HK-2 (cell line): ENCODE measurements at regions not wholly inside any gene's neighbourhood (a gene's known extent, or its start where the extent isn't known, plus 50 kb on each side); places are given as distances from the start of the nearest gene placed in this dataset.

Source experiments
- DNase-seq: peaks from one replicate; pipeline ENCODE4 v3.0.0-alpha.2; 2018; ENCODE audit not compliant: unreplicated experiment

GRCh38 chr3:124402791-124403190 lies 327.5 kb upstream of the UMPS start:
- DNase-seq = no peak

- no peak for DNase-seq
These were observed 325.6 kb upstream of the UMPS start for GRCh38 chr3:124404621-124405020.

- no peak for DNase-seq
These were observed 323.0 kb upstream of the UMPS start for GRCh38 chr3:124407260-124407659.

GRCh38 chr3:124409650-124410275 lies 320.5 kb upstream of the UMPS start:
- DNase-seq = peak; percentile 59

DNA sequence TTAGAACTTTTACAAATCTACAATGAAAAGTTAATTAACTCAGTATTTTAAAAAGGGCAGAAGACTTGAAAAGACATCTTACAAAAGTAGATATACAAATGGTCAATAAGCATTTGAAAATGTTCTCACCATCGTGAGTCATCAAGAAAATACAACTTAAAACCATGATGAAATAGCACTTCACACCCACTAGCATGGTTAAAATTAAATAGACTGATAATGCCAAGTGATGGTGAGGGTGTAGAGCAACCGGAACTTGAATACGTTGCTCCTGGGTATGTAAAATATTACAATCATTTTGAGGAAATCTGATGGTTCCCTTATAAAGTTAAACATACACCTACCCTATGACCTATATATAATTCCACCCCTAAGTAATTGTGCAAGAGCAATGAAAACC lies 319.8 kb upstream of the UMPS start:
- no peak for DNase-seq

DNA sequence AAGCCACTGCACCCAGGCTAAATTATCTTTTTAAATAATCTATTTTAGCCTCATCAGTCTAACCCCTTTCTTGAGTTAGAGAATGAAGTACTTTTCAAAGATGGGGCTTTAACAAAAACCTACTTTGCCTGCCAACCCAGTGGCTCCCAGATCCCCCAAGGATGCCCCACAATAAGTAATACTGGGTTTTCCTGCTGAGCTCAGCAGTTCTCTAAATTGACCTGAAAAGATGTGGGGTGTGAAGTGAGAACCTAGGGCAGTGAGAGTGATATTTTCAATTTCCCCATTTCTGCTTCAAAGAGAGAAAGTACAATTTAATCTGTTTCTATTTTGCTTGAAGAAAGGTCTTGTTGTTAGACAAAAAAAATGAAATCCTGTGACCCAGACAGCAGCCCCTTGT lies 318.5 kb upstream of the UMPS start:
- no peak for DNase-seq

- DNase-seq = no peak
These were observed 317.6 kb upstream of the UMPS start for GRCh38 chr3:124412644-124413043.

DNA sequence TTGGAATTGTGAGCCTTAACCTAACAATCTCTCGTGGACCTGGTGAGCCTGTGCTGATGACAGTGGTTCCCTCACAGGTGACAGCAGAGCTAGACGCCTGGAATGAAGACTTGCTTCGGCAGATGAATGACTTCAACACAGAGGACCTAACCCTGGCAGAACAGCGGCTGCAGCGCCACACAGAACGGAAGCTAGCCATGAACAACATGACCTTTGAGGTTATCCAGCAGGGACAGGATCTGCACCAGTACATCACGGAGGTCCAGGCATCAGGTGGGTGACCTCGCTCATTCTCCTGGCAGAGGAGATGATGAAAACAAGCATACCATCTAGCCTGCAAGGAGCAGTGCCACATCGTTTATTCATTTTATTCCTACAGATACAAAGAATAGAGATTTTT lies 316.9 kb upstream of the UMPS start:
- DNase-seq = no peak

DNA sequence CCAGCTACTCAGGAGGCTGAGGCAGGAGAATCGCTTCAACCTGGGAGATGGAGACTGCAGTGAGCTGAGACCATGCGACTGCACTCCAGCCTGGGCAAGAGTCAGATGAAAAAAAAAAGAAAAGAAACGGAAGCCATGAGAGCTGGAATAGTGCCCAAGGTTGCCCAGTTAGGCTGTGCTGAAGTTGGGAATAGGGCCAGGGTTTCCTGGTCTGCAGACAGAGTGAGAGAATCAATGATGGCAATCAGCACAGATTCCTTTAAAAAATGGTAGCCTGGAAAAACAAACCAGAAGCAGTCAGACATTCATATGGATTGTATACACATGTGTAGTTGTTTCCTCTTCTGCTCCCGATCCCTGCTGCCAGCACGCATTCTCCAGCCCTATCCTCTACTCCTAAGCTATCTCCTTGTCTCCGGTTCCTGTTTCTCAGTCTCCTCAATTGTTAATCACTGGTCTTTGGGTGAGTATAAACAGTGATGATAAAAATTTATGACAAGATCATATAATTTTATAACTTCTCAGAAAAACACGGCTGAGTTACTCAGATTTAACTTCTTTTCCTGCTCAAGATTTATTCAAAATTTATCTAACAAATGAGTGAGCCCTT lies 316.2 kb upstream of the UMPS start:
- DNase-seq = no peak

GRCh38 chr3:124415446-124415960 lies 314.7 kb upstream of the UMPS start:
- DNase-seq = no peak

DNA sequence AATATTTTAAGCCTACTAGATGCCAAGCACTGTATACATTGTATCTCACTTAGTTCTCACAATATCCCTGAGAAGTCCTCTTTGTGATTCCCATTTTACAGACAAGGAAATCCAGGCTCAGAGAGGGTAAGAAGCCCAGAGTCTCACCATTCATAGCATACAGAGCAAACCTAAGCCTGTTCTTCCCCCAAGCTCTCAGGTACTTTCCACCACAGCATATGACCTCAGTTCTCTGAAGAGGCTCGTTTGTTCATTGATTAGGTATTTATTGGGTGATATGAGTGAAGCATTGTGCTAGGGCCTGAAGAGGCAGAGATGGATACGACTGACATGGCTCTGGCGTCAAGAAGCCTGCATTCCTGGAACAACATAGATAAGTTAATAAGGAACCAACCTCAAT lies 310.9 kb upstream of the UMPS start:
- no peak for DNase-seq

GRCh38 chr3:124420392-124420791 lies 309.9 kb upstream of the UMPS start:
- DNase-seq = no peak

- no peak for DNase-seq
These were observed 307.4 kb upstream of the UMPS start for GRCh38 chr3:124422805-124423204.

GRCh38 chr3:124424396-124424795 lies 305.9 kb upstream of the UMPS start:
- no peak for DNase-seq

DNA sequence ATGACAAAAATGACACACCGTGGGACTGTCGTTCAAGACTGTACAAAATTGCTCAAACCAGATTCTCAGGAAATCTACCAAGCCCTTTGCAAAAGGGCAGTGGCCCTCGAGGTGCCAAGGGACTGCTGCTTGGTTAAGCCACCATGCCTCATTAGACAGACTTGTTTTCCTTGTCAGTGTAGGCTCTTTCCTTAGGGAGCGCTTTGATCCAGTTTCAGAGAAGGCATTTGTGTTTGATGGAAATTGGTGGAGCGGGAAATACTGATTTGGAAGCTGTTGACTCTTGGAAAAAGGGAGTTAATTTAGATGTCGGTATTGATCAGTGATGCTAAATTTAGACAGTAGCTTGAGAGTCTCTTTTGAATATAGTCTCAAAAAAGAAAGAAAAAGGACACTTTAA lies 304.3 kb upstream of the UMPS start:
- no peak for DNase-seq

DNA sequence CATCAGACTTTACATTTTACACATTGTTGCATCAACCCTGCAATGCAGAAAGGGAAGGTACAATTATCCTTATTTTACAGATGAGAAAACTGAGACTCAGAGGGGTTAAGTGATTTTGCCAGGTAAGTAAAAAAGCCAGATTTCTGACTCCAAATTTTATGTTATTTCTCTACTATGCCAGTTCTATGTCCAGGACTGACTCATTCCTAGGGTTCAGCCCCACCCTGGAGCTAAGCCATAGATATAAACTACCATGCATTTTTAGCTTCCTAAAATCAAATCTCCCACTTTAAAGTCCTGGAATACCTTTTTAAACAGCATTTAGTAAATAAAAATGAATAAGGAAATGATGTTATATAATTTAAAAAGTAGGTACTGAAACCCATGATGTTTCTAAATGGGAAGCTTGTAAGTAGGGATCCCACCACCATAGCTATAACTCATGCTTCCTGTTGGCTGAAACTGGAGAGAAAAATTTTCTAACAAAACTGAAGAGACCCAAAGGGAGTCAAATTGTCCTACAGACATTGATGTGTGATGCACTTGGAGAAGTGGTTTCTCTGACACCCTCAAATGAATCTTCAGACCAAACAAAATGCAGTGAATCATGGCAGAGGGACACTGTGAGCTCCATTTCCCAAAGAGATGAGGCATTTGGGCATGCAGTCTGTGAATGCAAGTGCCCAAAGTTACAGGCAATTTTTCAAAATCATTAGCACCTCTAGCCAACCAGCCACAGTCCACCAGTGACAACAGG lies 301.7 kb upstream of the UMPS start:
- DNase-seq = no peak

DNA sequence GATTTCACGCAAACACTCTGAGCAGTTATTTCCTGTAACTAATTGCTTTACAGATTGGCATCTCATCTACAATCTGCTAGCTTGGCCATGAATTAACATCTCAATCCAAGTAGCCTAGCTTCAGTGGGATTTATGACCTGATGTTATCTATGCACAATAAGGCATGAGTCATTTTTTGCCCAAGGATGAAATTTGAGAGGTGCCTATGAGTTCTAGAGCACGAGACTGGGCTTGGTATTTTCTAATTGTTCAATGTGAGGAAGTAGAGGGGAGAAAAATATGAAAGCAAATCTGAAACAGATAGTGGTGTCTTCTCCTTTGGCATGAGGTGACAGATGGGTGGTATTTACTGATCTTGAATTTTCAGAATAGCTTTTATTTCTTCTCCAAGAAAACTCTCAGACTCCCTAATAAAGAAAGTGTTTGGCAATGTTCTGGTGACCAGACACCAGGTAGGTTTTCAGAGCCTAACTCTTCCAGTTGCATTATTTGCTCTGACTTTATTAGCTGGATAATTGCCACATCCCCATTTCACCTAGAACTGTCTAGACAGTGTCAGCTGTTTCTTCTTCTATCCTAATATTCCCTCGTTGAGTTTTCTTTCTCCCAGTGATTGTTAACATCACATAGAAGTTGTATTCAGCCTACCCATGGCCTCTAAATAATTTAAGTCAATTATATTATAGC lies 301.0 kb upstream of the UMPS start:
- no peak for DNase-seq

GRCh38 chr3:124431331-124431994 lies 298.8 kb upstream of the UMPS start:
- no peak for DNase-seq

GRCh38 chr3:124434176-124434575 lies 296.1 kb upstream of the UMPS start:
- no peak for DNase-seq

DNA sequence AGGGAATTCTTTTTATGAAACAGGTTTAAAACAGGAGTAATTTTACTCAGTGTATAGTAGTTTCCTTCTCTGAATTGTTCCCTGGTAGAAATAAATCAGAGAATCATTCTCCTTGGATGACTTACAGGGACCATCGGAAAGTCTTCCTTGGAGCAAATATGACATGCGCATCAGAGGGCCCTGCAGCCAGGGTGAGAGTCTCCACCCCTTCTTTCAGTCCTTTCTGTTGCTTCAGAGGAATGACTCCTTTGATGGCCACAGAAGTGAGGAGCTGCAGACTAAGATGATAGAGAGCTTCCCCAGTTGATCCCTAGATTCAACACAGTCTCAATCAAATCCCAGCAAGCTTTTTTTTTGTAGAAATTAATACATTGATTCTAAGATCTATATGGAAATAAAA lies 294.8 kb upstream of the UMPS start:
- no peak for DNase-seq

- no peak for DNase-seq
These were observed 291.4 kb upstream of the UMPS start for GRCh38 chr3:124438813-124439212.

DNA sequence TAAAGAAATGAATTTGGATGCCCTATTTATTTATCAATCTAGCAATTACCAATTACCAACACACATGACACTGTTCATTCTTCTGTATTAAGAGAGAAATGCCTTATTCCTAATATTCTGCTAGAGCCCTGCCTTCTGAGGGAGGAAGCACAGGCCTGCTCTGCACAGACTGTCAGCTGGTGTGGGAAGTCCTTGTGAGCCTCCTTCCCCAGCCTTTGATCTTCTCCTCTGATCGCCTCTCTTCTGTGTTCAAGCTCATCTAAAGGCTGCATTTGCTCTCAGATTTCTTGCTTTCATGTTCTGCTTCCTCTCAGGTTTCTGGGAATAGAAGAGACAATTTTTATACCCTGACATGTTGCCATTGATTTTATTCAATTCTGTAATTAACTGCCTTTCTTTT lies 290.6 kb upstream of the UMPS start:
- no peak for DNase-seq
